ENCODE measurements at regions not wholly inside any gene's neighbourhood (a gene's known extent, or its start where the extent isn't known, plus 50 kb on each side); places are given as distances from the start of the nearest gene placed in this dataset.

- no peaks in the 10 kb centered on the region for H3K9me3 ChIP-seq (ENCODE audit: control insufficient read depth in 1 of 2, insufficient read depth in 1 of 2, low read depth in 1 of 2, low read length in 2 of 2)
- no peaks in the 10 kb centered on the region for H3K9me2 ChIP-seq (ENCODE audit: insufficient read depth)
- no peaks in the 10 kb centered on the region for H3K79me2 ChIP-seq (ENCODE audit: insufficient read depth, low read length)
- RAD21 ChIA-PET (ENCODE audit: low non-redundant PET in 1 of 2, low total read pairs in 2 of 2, uncharacterized antibody in 2 of 2, unreplicated experiment in 2 of 2) = no interaction called here
- H3K9ac ChIP-seq (ENCODE audit: low read length) = no peak overlapping the region
- no peak for TF ChIP-seq ZFX (IDR thresholded peaks at IDR 0.05)
- no peak for TF ChIP-seq SRF (IDR thresholded peaks at IDR 0.05; ENCODE audit: low read depth)
- no peak for TF ChIP-seq EZH2 (IDR thresholded peaks at IDR 0.05)
- TF ChIP-seq SP1 (IDR thresholded peaks at IDR 0.05; ENCODE audit: low read depth) = no peak
- TF ChIP-seq ELF1 (IDR thresholded peaks at IDR 0.05; ENCODE audit: borderline replicate concordance, low read depth) = no peak
- TF ChIP-seq SIN3A (IDR thresholded peaks at IDR 0.05; ENCODE audit: low read depth) = no peak
- TF ChIP-seq JUND (IDR thresholded peaks at IDR 0.05) = no peak
- TF ChIP-seq MAX (IDR thresholded peaks at IDR 0.05) = no peak
- TF ChIP-seq RAD21 (IDR thresholded peaks at IDR 0.05; ENCODE audit: low read depth) = no peak
- no peak for TF ChIP-seq POLR2A (IDR thresholded peaks at IDR 0.05; ENCODE audit: borderline replicate concordance, extremely low read depth, insufficient read depth, insufficient read length)
- TF ChIP-seq YY1 (IDR thresholded peaks at IDR 0.05; ENCODE audit: extremely low read depth, insufficient replicate concordance, low read depth, low read length) = no peak
- no peak for TF ChIP-seq FOSL1 (IDR thresholded peaks at IDR 0.05; ENCODE audit: low read depth)
- no peak for ATAC-seq
- no peaks in the 10 kb centered on the region for H3K27me3 ChIP-seq (ENCODE audit: insufficient read depth, low read length)
- no peak for DNase-seq (ENCODE audit: low read depth, low spot score)
- CTCF ChIA-PET = no interaction called here
- no TSS peak for BruUV-seq (replicated peaks)
- no peaks in the 10 kb centered on the region for H3K4me1 ChIP-seq (ENCODE audit: control insufficient read depth in 1 of 2, insufficient read depth in 2 of 2, low read length in 2 of 2)
- no peak overlapping the region for H3K4me3 ChIP-seq (replicated peaks in 1 of 2; ENCODE audit: low read depth in 1 of 2, low read length in 2 of 2)
- POLR2A ChIA-PET = no interaction called here
- H3K27ac ChIP-seq (ENCODE audit: low read depth, low read length) = no peak overlapping the region
- intact Hi-C loops (cut with micrococcal nuclease) = no loop called here
- H2AFZ ChIP-seq (ENCODE audit: low read depth, low read length, poor library complexity, severe bottlenecking) = no peak overlapping the region
- no peaks in the 10 kb centered on the region for H3K36me3 ChIP-seq (ENCODE audit: control insufficient read depth in 1 of 2, insufficient read depth in 2 of 2, low read length in 2 of 2)
- no peaks in the 10 kb centered on the region for H4K20me1 ChIP-seq (ENCODE audit: insufficient read depth)
- H3K4me2 ChIP-seq (ENCODE audit: low read length) = no peak overlapping the region
Measured at GRCh38 chr12:92630968-92631367, 71.8 kb upstream of the PLEKHG7 start.

- BruUV-seq (replicated peaks) = no TSS peak
- Histone ChIP-seq H4K20me1 (ENCODE audit: insufficient read depth) (no peaks in the 10 kb centered on the region), H3K36me3 (ENCODE audit: control insufficient read depth in 1 of 2, insufficient read depth in 2 of 2, low read length in 2 of 2) (no peaks in the 10 kb centered on the region), H3K9me2 (ENCODE audit: insufficient read depth) (no peaks in the 10 kb centered on the region), H2AFZ (ENCODE audit: low read depth, low read length, poor library complexity, severe bottlenecking) (no peak overlapping the region), H3K27me3 (ENCODE audit: insufficient read depth, low read length) (no peaks in the 10 kb centered on the region), H3K4me2 (ENCODE audit: low read length) (no peak overlapping the region), H3K4me1 (ENCODE audit: control insufficient read depth in 1 of 2, insufficient read depth in 2 of 2, low read length in 2 of 2) (peaks cover 0 to 3% of the 10 kb centered on the region in 2 experiments; a peak in 1 of 4 replicates), H3K9ac (ENCODE audit: low read length) (no peak overlapping the region), H3K27ac (ENCODE audit: low read depth, low read length) (no peak overlapping the region), H3K4me3 (replicated peaks in 1 of 2; ENCODE audit: low read depth in 1 of 2, low read length in 2 of 2) (no peak overlapping the region), H3K9me3 (ENCODE audit: control insufficient read depth in 1 of 2, insufficient read depth in 1 of 2, low read depth in 1 of 2, low read length in 2 of 2) (no peaks in the 10 kb centered on the region), H3K79me2 (ENCODE audit: insufficient read depth, low read length) (no peaks in the 10 kb centered on the region)
- CTCF ChIA-PET = no interaction called here
- RAD21 ChIA-PET (ENCODE audit: low non-redundant PET in 1 of 2, low total read pairs in 2 of 2, uncharacterized antibody in 2 of 2, unreplicated experiment in 2 of 2) = no interaction called here
- TF ChIP-seq CEBPB (IDR thresholded peaks at IDR 0.05; ENCODE audit: low read depth) (no peak), CBX3 (IDR thresholded peaks at IDR 0.05; ENCODE audit: low read depth) (no peak), POLR2AphosphoS5 (IDR thresholded peaks at IDR 0.05; ENCODE audit: low read depth, low read length) (no peak), POLR2A (IDR thresholded peaks at IDR 0.05; ENCODE audit: borderline replicate concordance, extremely low read depth, insufficient read depth, insufficient read length) (no peak), ZBTB33 (IDR thresholded peaks at IDR 0.05; ENCODE audit: extremely low read depth, insufficient replicate concordance, low read length) (no peak), ZNF274 (IDR thresholded peaks at IDR 0.05; ENCODE audit: low read depth, low read length) (no peak), SP1 (IDR thresholded peaks at IDR 0.05; ENCODE audit: low read depth) (no peak), MAX (IDR thresholded peaks at IDR 0.05) (no peak), FOSL1 (IDR thresholded peaks at IDR 0.05; ENCODE audit: low read depth) (no peak)
- POLR2A ChIA-PET = no interaction called here
- ATAC-seq (no peak), DNase-seq (ENCODE audit: low read depth, low spot score) (no peak)
- intact Hi-C loops (cut with micrococcal nuclease) = no loop called here
Measured at GRCh38 chr12:92629349-92630065, 73.3 kb upstream of the PLEKHG7 start.

Data from HCT116 (cell line).